Common myeloid progenitor, CD34-positive (primary cell): ENCODE measurements at regions not wholly inside any gene's neighbourhood (a gene's known extent, or its start where the extent isn't known, plus 50 kb on each side); places are given as distances from the start of the nearest gene placed in this dataset.

Source experiments
- CTCF ChIA-PET: fragments of 350-600 bp; sonication (Branson Sonifier 250); formaldehyde crosslinking; loops from one replicate; lab custom pipeline; 2021; ENCODE audit warnings: antibody characterized with exemption; lab: Charles Lee
- POLR2A ChIA-PET: fragments of 350-600 bp; sonication (Branson Sonifier 250); formaldehyde crosslinking; loops from one replicate; lab custom pipeline; 2021; ENCODE audit warnings: antibody characterized with exemption; lab: Charles Lee
- DNase-seq, 3 donors: peaks; one replicate each; pipeline versions ENCODE4 v3.0.0 to v3.0.0-alpha.2; 2013
- H3K27ac ChIP-seq, 2 experiments: 1 replicate in 1 of 2; 2 replicates in 1 of 2; pipeline ENCODE4 v1.7.0; 2013; ENCODE audit warnings: inconsistent platforms in 2 of 2, low read length in 2 of 2, mild to moderate bottlenecking in 2 of 2, low read depth in 1 of 2, moderate library complexity in 1 of 2; ENCODE audit not compliant: severe bottlenecking in 2 of 2, insufficient read depth in 1 of 2, poor library complexity in 1 of 2
- H3K27me3 ChIP-seq, 5 experiments: replicated peaks in 2 of 5; 1 replicate in 3 of 5; 2 replicates in 2 of 5; pipeline versions ENCODE4 v1.6.1 to v1.7.0; 2013; ENCODE audit warnings: low read length in 4 of 5, mild to moderate bottlenecking in 2 of 5, moderate library complexity in 2 of 5, inconsistent platforms in 1 of 5; ENCODE audit not compliant: insufficient read depth in 5 of 5, control insufficient read depth in 4 of 5
- H3K36me3 ChIP-seq, 4 experiments: 1 replicate in 2 of 4; 2 replicates in 2 of 4; pipeline versions ENCODE4 v1.6.1 to v1.7.0; 2013; ENCODE audit warnings: low read length in 3 of 4, control low read depth in 1 of 4, mild to moderate bottlenecking in 1 of 4; ENCODE audit not compliant: control insufficient read depth in 4 of 4, insufficient read depth in 4 of 4
- H3K4me1 ChIP-seq, 4 experiments: 1 replicate in 3 of 4; 2 replicates in 1 of 4; pipeline versions ENCODE4 v1.6.1 to v1.7.1; 2013; ENCODE audit warnings: low read length in 3 of 4, mild to moderate bottlenecking in 3 of 4, control low read depth in 1 of 4, inconsistent platforms in 1 of 4, moderate library complexity in 1 of 4; ENCODE audit not compliant: control insufficient read depth in 4 of 4, insufficient read depth in 4 of 4; ENCODE audit errors: control extremely low read depth in 1 of 4
- H3K4me3 ChIP-seq, 7 experiments: 1 replicate in 4 of 7; 2 replicates in 3 of 7; pipeline versions ENCODE4 v1.5.1 to v1.7.0; 2013; ENCODE audit warnings: mild to moderate bottlenecking in 7 of 7, low read length in 6 of 7, moderate library complexity in 6 of 7, inconsistent platforms in 2 of 7, low read depth in 2 of 7, control low read depth in 1 of 7; ENCODE audit not compliant: insufficient read depth in 4 of 7, control insufficient read depth in 1 of 7; ENCODE audit errors: extremely low read depth in 1 of 7
- H3K9me3 ChIP-seq, 5 experiments: 1 replicate in 4 of 5; 2 replicates in 1 of 5; pipeline versions ENCODE4 v1.6.1 to v1.7.1; 2013; ENCODE audit warnings: low read length in 4 of 5, mild to moderate bottlenecking in 2 of 5, inconsistent platforms in 1 of 5, low read depth in 1 of 5, moderate library complexity in 1 of 5; ENCODE audit not compliant: control insufficient read depth in 4 of 5, insufficient read depth in 2 of 5; ENCODE audit errors: control extremely low read depth in 1 of 5
- WGBS: methylation state at CpG from one replicate; pipeline ENCODE4 v1.1.5; 2013; ENCODE audit not compliant: insufficient coverage; 5-methylcytosine and 5-hydroxymethylcytosine counted together

DNA sequence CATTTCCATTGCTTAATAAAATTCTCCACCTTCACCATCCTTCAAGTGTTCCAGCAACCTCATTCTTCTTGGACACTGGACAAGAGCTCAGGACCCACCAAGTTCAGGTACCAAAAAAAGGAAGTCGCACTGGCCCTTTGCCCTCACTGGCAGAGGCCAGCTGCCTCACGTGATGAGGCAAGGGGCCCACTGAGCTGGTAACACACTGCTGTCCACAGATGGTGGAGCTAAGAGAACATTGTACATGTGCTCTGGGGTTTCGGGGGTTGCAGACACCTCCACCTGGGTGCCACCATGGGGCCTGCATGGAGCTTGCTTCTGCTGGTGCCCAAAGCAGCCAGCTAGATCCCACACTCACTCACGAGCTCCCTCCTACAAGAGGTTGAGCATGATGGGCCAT, 71.3 kb downstream of the SCG2 start:
- Histone ChIP-seq H3K36me3 (no peaks in the 10 kb centered on the region), H3K27ac (no peak overlapping the region), H3K27me3 (no peaks in the 10 kb centered on the region), H3K4me3 (no peak overlapping the region), H3K9me3 (no peaks in the 10 kb centered on the region), H3K4me1 (no peaks in the 10 kb centered on the region)
- DNase-seq, result no peak
- 78% methylated on average over 3 of the region's 4 CpGs for WGBS
- CTCF ChIA-PET, result no interaction called here
- POLR2A ChIA-PET, result no interaction called here

GRCh38 chr2:223532161-223532560, 70.0 kb downstream of the SCG2 start:
- Histone ChIP-seq H3K27ac (no peak overlapping the region), H3K36me3 (no peaks in the 10 kb centered on the region), H3K9me3 (no peaks in the 10 kb centered on the region), H3K4me1 (no peaks in the 10 kb centered on the region), H3K4me3 (no peak overlapping the region), H3K27me3 (no peaks in the 10 kb centered on the region)
- WGBS, result 87% methylated on average over 2 of the region's 2 CpGs
- ChIA-PET CTCF (no interaction called here), POLR2A (no interaction called here)
- DNase-seq, result no peak

DNA sequence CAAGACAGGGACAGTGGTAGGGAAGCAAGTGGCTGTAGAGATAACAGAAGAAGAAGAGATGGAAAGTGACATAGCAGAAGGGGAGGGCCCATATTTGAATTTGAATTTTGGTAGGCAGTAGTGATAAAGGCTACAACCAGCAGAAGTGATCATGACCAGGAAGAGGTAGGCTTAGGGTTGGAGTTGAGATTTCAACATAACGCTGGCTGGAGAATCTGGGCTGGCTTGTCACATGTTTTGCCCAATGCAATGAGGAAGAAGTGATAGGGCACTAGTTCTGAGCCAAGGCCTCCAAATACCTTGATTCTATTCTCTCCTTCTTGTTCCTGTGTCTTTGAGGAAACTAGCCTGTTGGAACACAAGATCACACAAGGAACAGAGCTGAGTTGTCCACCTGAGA, 69.4 kb downstream of the SCG2 start:
- CTCF ChIA-PET, result no interaction called here
- Histone ChIP-seq H3K36me3 (no peaks in the 10 kb centered on the region), H3K9me3 (no peaks in the 10 kb centered on the region), H3K27ac (no peak overlapping the region), H3K4me1 (no peaks in the 10 kb centered on the region), H3K4me3 (no peak overlapping the region), H3K27me3 (no peaks in the 10 kb centered on the region)
- DNase-seq, result no peak
- WGBS, result 86% methylated on average over 1 of the region's 1 CpG
- POLR2A ChIA-PET, result no interaction called here

DNA sequence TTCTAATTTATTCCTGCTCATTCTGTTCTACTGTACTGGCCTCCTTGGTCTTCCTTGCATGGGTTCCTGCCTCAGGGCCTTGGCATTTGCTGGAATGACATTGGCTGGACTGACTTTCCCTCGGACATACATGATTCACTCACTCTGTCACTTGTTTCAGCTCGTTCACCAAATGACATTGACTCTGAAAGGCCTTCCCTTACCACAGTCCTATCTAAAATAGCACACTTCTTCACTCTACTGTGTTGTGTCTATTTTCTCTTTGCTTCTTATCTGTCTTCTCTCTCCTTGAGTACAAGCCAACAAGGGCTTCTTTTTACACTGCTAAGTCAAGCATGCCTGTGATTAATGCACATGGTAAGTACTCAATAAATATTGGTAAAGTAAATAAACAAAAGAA, 65.6 kb downstream of the SCG2 start:
- Histone ChIP-seq H3K9me3 (peaks cover 0 to 1% (median 0%) of the 10 kb centered on the region in 5 experiments), H3K36me3 (no peaks in the 10 kb centered on the region), H3K27me3 (no peaks in the 10 kb centered on the region), H3K4me1 (no peaks in the 10 kb centered on the region), H3K4me3 (no peak overlapping the region), H3K27ac (no peak overlapping the region)
- ChIA-PET CTCF (no interaction called here), POLR2A (no interaction called here)
- DNase-seq, result no peak
- WGBS, result 79% methylated on average over 2 of the region's 2 CpGs

GRCh38 chr2:223537115-223537514, 65.0 kb downstream of the SCG2 start:
- Histone ChIP-seq H3K27ac (no peak overlapping the region), H3K27me3 (no peaks in the 10 kb centered on the region), H3K4me1 (no peaks in the 10 kb centered on the region), H3K36me3 (no peaks in the 10 kb centered on the region), H3K9me3 (peaks cover 0 to 1% (median 0%) of the 10 kb centered on the region in 5 experiments), H3K4me3 (no peak overlapping the region)
- 100% methylated on average over 1 of the region's 1 CpG for WGBS
- CTCF ChIA-PET, result no interaction called here
- DNase-seq, result no peak
- POLR2A ChIA-PET, result no interaction called here

- POLR2A ChIA-PET, result no interaction called here
- 78% methylated on average over 1 of the region's 5 CpGs for WGBS
- peaks cover 0 to 1% (median 0%) of the 10 kb centered on the region in 5 experiments for H3K9me3 ChIP-seq
- no peak for DNase-seq
- H3K27ac ChIP-seq, result no peak overlapping the region
- H3K36me3 ChIP-seq, result no peaks in the 10 kb centered on the region
- H3K4me1 ChIP-seq, result no peaks in the 10 kb centered on the region
- H3K4me3 ChIP-seq, result no peak overlapping the region
- no peaks in the 10 kb centered on the region for H3K27me3 ChIP-seq
- CTCF ChIA-PET, result interaction anchor here (1.1 kb wide), 1 partner anchor 8 kb away, joined by 3 read pairs; no protein-coding TSS in a partner anchor
These were observed 64.2 kb downstream of the SCG2 start for GRCh38 chr2:223537651-223538601.

DNA sequence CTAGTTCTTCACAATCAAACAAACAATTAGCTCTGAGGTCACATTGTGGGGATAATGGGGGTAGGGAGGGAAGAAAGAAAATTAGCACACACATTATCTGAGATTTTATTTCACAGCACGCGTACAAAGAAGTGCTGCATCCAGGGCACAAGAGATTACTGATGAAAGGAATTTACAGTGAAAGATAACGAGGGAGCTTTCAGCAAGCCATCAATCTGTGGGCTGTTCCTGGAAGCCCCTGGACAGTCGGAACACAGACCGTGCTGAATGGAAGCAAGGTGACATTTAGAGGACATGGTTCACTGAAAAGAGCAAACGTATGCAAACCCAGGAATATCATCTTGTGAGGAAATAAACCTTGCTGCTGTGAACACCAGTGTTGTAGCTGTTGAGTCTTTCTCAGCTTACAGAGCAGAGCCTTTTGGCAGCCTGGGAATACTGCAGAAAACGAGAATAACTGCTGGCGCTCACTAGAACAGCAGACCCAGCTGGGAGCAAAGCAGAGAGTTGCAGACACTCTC, 63.2 kb downstream of the SCG2 start:
- Histone ChIP-seq H3K27ac (no peak overlapping the region), H3K36me3 (no peaks in the 10 kb centered on the region), H3K9me3 (peaks cover 0 to 1% (median 0%) of the 10 kb centered on the region in 5 experiments), H3K4me3 (no peak overlapping the region), H3K4me1 (no peaks in the 10 kb centered on the region), H3K27me3 (no peaks in the 10 kb centered on the region)
- POLR2A ChIA-PET, result no interaction called here
- no peak for DNase-seq
- CTCF ChIA-PET, result no interaction called here
- WGBS, result 87% methylated on average over 8 of the region's 8 CpGs
